CD4-positive, alpha-beta T cell treated with Interleukin-12 subunit alpha and Interleukin-12 subunit beta, for 1 hour (primary cell): ENCODE measurements at regions not wholly inside any gene's neighbourhood (a gene's known extent, or its start where the extent isn't known, plus 50 kb on each side); places are given as distances from the start of the nearest gene placed in this dataset.
"Not testable (repeated sequence)": the region's sequence is repeated elsewhere in the genome, so short reads cannot be mapped to it uniquely, and the experiment has no call there.

ENCODE experiments used
- DNase-seq: peaks from one replicate; pipeline ENCODE4 v3.0.0-alpha.2; 2020

GRCh38 chr16:65377195-65377594 lies 255.3 kb upstream of the CDH11 start:
- no peak for DNase-seq

DNA sequence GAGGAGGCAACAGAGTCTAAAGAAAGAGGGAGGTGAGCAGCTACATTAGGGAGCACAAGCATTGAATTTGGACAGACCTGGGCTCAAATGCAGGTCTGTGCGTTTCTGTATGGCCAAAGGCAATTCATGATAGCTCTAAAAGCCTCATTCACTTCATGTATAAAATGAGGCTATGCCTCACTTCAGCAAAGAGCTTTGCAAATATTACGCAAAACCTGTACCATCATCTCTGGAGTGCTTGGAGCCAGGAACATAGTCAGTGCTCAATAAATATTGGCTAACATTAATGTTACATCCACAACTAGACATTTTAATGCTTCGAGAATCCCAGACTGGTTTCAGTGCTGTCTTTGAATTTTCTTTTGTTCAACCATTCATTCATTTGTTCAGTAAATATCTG lies 254.7 kb upstream of the CDH11 start:
- DNase-seq, result no peak

DNA sequence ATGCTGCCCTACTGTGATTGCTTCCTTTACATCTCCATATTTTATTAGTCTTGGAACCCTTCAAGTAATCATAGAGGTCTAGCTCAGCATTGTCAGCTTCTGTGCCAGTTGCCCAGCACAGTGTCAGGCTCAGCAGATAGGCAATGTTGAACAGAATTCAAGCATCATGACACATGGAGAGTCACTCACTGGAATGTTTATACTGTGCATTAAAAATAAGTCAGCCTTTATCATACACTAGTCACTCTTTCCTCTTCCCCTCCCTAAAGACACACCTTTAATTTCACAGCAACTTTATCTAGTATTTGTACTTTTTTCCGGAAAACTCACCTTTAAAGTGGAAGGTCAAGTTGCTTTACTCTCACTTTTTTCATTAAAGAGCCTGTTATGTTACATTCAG lies 253.8 kb upstream of the CDH11 start:
- no peak for DNase-seq

DNA sequence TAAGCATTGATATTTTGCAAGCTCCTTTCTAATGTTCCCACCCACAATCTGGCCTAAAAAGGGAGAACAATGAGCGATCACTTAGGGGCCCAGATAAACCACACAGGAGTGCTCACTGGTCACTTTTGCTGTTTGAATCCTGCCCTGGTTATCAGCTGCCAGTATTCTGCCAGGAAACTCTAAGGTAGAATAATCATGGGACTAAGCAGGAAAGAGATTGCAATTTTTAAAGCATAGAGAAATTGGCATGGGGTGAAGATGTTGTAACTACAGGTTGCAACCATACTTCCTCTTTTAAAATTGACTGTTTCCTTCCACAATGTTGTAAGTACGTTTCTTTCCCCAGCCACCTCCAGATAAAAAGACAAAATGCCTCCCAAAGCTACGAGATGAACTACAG lies 251.2 kb upstream of the CDH11 start:
- DNase-seq, result no peak

- no peak for DNase-seq
Observed at GRCh38 chr16:65372171-65372570, 250.3 kb upstream of the CDH11 start.

DNA sequence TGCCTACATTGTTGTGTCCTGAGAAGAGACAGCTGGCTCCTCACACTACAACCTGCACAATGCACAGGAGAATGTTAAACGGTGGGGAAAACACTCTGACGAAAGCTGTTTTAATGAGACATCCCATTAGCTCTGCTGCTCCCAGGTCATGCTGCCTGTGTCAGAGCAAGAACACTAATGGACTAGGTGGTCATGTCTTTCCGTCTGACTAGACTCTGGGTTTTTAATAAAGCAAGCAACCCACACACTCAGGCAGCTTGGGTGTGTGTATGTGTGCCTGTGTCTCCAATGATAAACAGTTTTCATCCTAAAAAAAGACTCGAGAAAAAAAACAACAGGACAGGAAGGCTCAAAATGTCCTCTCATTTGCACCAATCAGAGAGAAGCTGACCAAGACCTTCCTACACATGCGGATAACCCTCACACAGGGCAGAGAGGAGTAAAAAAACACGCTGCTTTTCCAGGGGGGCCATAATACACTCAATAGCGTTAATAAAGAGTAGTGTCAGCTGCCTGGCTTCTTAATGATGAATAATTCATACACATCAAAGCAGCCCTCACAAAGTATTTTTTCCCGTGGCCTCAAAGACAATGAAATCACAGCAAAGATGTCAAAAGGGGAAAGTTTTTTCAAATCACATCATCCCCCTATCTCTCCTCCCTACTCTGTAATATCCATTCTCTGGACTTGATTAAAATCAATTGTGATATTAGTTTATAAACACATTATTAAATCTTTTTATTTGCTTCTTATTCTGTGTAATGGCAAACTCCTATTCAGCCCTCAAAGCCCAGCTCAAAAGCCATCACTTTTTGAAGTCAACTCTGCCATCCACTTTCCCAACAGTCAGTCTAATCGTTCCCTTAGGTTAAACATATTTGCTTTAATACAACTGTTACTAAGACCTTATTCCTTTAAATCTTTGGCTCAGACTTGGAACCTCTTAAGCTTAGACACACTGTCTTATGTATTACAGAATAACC lies 244.2 kb upstream of the CDH11 start:
- DNase-seq, result no peak

GRCh38 chr16:65356721-65357120 lies 234.9 kb upstream of the CDH11 start:
- DNase-seq, result not testable (repeated sequence)

DNA sequence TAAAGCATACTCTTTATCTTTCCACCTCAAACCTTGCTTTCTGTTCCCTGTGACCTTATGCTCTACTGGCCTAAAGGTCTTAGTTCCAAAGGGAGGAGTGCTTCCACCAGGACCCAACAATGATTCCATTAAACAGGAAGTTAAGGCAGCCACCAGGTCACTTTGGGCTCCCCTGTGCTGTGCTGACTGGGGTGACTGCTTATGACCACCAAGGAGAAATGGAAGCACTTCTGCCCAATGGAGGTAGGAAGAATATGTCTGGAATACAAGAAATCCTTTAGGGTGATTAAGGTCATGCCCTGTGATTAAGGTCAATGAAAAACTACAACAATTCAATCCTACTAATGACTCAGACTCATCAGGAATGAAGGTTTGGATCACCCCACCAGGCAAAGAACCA lies 233.8 kb upstream of the CDH11 start:
- DNase-seq, result no peak

GRCh38 chr16:65353183-65353582 lies 231.3 kb upstream of the CDH11 start:
- DNase-seq, result no peak

GRCh38 chr16:65349626-65350025 lies 227.8 kb upstream of the CDH11 start:
- no peak for DNase-seq

DNA sequence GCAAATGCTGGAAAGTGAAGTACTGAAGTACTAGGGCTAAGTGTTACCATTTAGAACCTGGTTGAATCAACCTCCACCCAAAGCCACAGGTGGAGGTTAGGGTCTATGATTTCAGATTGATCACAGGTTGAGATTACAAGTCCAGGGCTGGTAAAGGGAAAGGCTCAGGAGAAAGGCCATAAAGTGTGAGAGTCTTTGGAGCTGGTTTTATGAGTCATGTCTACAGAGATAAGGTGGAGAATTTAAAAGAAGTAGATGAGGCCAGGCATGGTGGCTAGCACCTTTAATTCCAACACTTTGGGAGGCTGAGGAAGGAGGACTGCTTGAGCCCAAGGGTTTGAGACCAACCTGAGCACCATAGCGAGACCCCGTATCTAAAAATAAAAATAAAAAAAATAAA lies 221.7 kb upstream of the CDH11 start:
- no peak for DNase-seq

DNA sequence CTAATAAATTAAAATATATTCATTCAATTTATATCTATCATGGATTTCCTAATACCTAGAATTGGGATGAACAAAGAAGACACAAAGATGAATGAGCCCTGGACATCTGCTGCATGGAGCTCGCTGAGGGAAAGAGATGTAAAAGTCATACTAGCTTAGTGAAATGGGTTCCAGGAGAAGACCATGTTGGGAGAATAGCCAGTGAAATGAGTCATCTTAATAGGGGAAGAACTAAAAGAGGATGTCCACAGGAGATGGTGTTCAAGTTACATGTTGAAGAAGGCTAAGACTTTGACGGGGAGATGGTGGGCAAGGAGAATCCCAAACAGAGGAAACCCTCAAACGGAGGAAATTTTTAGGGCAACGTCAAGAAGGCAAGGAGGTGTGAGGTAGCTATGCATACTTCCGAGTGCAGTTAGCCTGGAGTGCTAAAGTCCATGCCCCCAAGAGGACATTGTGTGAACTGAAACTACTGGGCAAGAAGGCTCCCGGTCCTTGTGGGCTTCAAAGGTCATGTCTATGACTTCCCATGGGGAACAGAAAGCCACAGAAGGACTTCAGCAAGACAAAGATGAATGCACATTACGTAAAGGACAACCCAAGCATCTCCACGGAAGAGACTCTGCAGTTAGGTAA lies 220.5 kb upstream of the CDH11 start:
- DNase-seq, result no peak

DNA sequence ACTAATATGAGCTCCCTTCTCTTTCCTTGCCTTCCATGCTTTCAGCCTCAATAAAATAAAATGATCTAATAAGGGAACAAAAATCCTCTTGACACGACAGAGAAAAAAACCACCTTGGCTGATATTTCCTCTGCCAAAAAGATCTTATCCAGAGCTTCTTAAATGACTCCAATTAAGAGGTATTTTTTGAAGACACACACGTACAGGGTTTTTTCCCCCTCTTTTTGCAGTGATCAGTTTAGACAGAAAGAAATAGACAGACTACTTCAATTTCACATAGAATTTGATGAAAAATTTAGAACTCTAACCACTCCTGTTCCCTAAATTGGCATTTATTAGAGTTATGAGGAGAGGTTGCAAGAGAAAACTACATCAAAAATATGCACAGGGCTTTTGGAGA lies 217.2 kb upstream of the CDH11 start:
- no peak for DNase-seq

DNA sequence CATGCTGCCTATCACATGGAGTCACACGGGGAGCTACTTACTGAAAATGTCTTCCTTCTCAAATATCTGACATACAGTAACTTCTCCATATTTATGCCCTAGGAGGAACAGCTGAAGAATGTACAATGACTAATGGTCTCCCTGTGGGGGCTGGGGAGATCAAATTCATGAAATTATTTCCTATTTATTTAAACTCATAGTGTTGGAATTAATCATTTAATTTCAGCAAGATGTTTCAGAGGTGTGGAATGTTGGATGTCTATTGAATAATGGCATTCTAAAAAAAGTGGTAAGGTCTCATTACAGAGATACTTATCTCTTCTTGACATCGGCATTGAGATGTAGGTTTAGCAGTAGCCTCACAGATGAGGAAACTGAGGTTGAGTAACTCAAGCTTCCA lies 214.3 kb upstream of the CDH11 start:
- no peak for DNase-seq

GRCh38 chr16:65334081-65334480 lies 212.2 kb upstream of the CDH11 start:
- DNase-seq, result no peak

GRCh38 chr16:65333283-65333682 lies 211.4 kb upstream of the CDH11 start:
- no peak for DNase-seq

DNA sequence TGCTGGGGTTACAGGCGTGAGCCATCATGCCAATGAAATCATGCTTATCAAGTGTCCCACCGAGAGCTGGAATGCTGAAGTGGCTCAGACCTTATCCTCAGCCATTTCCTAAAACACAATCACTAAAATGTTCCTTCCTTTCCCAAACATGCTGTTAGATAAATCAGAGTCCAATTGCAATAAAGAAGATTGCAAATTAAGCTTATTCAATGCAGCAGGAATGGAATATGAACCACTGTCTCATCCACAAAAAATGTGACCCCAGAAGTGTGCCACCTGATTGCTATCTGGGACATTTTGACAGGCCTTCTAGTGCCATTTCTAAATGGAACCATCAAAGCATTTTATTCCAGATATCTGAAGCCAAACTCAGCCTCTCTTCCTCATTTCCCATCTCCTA lies 205.5 kb upstream of the CDH11 start:
- DNase-seq, result no peak

DNA sequence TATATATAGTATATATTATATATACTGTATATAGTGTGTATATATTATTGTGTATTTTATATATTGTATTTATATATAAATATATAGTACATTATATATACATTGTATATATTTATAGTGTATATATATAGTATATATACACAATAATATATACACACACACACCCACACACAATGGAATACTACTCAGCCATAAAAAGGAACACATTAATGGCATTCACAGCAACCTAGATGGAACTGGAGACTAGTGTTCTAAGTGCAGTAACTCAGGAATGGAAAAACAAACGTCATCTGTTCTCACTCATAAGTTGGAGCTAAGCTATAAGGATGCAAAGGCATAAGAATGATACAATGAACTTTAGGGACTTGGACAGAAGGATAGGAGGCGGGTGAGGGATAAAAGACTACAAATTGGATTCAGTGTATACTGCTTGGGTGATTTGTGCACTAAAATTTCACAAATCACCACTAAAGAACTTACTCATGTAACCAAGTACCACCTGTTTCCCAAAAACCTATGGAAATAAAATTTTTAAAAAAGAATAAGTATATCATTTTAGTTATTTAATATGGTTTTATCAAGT lies 201.9 kb upstream of the CDH11 start:
- peak; percentile 1 for DNase-seq

DNA sequence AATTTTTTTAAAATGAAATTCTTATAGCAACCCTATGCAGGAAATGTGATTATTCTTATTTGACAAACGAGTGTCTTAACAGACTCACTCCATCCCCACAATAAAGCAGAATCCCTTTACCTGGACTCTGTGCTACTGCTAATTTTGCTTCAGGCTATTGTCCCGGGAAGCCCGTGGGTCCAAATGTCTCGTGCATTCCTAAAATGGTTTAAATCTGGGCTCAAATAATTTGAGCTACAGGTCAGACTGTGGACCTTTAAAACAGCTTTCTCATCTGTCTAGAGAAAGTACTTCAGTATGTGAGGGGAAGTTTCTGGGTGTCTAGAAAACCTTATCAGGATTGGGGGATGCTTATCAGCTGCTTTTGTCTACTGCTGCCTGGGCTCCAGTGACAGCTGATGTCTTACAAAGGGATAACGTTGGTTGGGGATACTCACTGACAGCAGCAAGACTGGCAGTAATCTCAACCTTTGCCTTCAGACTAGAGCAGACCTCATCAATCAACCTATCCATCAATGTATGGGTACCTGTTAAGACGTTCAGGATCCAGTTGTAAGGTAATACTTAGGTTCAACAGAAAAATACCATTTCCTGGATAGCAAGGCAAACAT lies 197.9 kb upstream of the CDH11 start:
- DNase-seq, result no peak

DNA sequence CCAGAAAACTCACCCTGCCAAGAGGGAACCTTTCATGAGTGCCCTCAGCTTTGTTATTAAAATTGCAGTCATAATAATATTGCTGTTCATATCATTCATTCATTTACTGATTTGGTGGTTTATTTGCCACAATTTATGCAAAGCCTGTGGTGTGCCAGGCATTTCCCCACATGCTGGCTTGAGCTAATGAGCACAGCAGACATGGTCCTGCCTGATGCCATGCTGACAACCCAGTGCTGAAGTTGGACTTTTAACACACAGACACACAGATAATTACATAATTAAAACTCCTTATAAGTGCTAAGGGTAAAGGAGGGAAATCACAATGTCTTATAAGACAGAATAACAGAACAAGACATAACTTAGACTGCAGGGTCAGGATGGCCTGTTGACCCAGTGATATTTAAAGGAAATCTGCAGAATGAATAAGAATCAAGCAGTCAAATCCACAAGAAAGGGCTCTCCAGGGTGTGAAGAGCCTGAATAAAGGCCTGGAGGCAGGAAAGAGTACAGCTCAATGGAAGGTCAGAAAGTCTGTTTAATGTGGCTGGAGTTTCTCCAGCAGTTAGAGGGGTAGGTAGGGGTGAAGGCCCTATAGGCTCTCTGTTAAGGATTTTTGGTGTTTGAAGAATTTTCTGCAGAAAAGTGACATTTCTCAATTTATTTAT lies 196.9 kb upstream of the CDH11 start:
- no peak for DNase-seq

DNA sequence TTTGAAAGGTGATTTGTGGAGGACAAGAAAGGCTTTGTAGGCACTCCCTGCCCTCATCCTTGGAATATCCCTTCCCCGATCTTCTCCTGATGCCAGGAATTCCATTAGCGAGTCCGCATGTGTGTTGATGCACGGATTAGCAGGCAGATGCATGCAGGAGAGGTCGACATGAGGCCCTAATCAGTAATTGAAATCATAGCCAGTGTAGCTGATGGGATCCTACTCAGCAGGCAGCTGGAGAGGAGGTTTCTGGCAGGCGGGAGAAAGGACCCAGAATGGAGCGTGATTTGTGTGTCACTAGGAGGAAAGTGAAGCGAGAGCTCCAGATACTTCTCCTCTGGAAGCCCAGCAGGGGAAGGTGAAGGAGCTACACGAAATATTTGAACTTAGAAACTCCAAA lies 196.3 kb upstream of the CDH11 start:
- DNase-seq, result no peak

DNA sequence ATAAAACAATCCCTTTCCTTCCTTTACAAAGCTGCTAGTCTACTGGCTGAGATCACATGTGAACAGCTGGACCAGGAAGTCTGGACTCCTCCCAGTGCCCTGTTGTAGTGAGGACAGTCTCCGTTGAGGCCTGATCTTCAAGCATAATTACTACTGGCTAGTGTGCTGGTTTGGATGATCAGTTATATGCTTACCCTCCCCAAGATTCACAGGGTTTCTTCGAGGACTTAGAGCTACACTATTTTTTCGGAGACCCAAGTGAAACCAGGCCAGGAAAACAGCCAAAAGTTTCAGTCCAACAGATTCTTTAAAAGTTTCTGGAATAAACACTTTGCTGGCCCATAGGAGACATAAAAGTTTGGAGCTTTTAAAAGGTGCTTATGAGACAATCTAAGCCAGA lies 194.9 kb upstream of the CDH11 start:
- no peak for DNase-seq
